ENCODE measurements at regions not wholly inside any gene's neighbourhood (a gene's known extent, or its start where the extent isn't known, plus 50 kb on each side); places are given as distances from the start of the nearest gene placed in this dataset.

- no peak for TF ChIP-seq CTCF (IDR thresholded peaks at IDR 0.05; ENCODE audit: unreplicated experiment)
- no peak for DNase-seq
- CTCF ChIA-PET = no interaction called here
Observed at GRCh38 chr9:79925326-79925725, 353.6 kb downstream of the TLE4 start.

GRCh38 chr9:79924836-79925235 is 353.1 kb downstream of the TLE4 start:
- no peak for DNase-seq
- no peak overlapping the region for H3K27ac Mint-ChIP-seq (ENCODE audit: unreplicated experiment)
- H3K27me3 Mint-ChIP-seq (ENCODE audit: unreplicated experiment) = no peaks in the 10 kb centered on the region
- H3K4me3 Mint-ChIP-seq (ENCODE audit: low read depth, unreplicated experiment) = no peak overlapping the region
- no peaks in the 10 kb centered on the region for H3K4me1 Mint-ChIP-seq (ENCODE audit: low read depth, unreplicated experiment)
- CTCF ChIA-PET = no interaction called here
- TF ChIP-seq CTCF (IDR thresholded peaks at IDR 0.05; ENCODE audit: unreplicated experiment) = no peak
- H3K36me3 Mint-ChIP-seq (ENCODE audit: insufficient read depth, unreplicated experiment) = no peaks in the 10 kb centered on the region
- no peaks in the 10 kb centered on the region for H3K9me3 Mint-ChIP-seq (ENCODE audit: low read depth, unreplicated experiment)
- intact Hi-C loops (cut with micrococcal nuclease; ENCODE audit: unreplicated experiment) = no loop called here
- BruUV-seq (replicated peaks) = no TSS peak

More at GRCh38 chr9:79925326-79925725, 353.6 kb downstream of the TLE4 start:
- Mint-ChIP-seq H3K27ac (ENCODE audit: unreplicated experiment) (no peak overlapping the region), H3K4me1 (ENCODE audit: low read depth, unreplicated experiment) (no peaks in the 10 kb centered on the region), H3K36me3 (ENCODE audit: insufficient read depth, unreplicated experiment) (no peaks in the 10 kb centered on the region), H3K9me3 (ENCODE audit: low read depth, unreplicated experiment) (no peaks in the 10 kb centered on the region), H3K4me3 (ENCODE audit: low read depth, unreplicated experiment) (no peak overlapping the region), H3K27me3 (ENCODE audit: unreplicated experiment) (no peaks in the 10 kb centered on the region)
- no TSS peak for BruUV-seq (replicated peaks)
- intact Hi-C loops (cut with micrococcal nuclease; ENCODE audit: unreplicated experiment) = no loop called here

DNA sequence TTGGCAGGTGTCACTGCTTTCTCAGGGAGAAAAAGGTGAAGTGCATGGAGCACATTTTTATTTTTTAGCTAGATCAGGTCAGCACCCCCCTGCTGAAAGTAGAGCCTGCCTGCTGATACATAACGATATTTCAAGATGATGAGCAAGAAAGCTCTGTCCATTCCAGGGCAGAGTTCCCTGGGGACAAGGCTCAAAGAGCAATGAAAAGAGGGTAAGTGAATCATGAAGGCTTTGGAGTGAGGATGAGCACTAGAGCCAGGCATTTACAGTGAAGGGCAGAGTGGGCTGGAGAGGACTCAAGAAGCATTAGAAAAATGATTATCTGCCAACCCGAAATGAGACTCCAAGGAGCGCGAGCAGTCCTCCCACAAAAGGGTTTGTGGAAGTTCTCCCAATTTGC is 345.7 kb downstream of the TLE4 start:
- BruUV-seq (replicated peaks) = no TSS peak
- intact Hi-C loops (cut with micrococcal nuclease; ENCODE audit: unreplicated experiment) = no loop called here
- CTCF ChIA-PET = no interaction called here

DNA sequence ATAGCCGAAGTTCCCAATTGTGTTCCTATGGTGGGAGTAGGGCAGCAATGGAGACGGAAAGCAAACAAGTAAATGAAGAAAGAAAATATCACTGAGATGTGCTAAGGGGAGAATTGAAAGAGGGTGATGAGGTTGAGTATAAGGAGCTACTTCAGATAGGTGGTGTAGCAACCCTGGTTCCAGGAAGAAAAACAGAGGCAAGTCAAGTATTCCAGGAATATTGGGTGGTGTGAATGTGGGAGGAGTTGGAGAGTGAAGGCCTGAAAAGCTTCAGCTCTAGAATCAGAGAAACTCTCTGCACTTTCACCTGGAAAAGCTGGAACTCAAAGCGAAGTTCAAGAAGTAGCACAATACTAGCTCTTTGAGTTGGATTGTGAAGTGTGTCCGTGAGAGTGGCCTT is 342.1 kb downstream of the TLE4 start:
- Mint-ChIP-seq H3K27ac (ENCODE audit: unreplicated experiment) (no peak overlapping the region), H3K9me3 (ENCODE audit: low read depth, unreplicated experiment) (no peaks in the 10 kb centered on the region), H3K4me1 (ENCODE audit: low read depth, unreplicated experiment) (no peaks in the 10 kb centered on the region), H3K27me3 (ENCODE audit: unreplicated experiment) (no peaks in the 10 kb centered on the region), H3K36me3 (ENCODE audit: insufficient read depth, unreplicated experiment) (no peaks in the 10 kb centered on the region), H3K4me3 (ENCODE audit: low read depth, unreplicated experiment) (no peak overlapping the region)
- no peak for TF ChIP-seq CTCF (IDR thresholded peaks at IDR 0.05; ENCODE audit: unreplicated experiment)
- CTCF ChIA-PET = no interaction called here
- no TSS peak for BruUV-seq (replicated peaks)
- no peak for DNase-seq
- intact Hi-C loops (cut with micrococcal nuclease; ENCODE audit: unreplicated experiment) = no loop called here

More for the DNA sequence above, 345.7 kb downstream of the TLE4 start:
- Mint-ChIP-seq H3K4me1 (ENCODE audit: low read depth, unreplicated experiment) (no peaks in the 10 kb centered on the region), H3K9me3 (ENCODE audit: low read depth, unreplicated experiment) (no peaks in the 10 kb centered on the region), H3K36me3 (ENCODE audit: insufficient read depth, unreplicated experiment) (no peaks in the 10 kb centered on the region), H3K4me3 (ENCODE audit: low read depth, unreplicated experiment) (no peak overlapping the region), H3K27ac (ENCODE audit: unreplicated experiment) (no peak overlapping the region), H3K27me3 (ENCODE audit: unreplicated experiment) (no peaks in the 10 kb centered on the region)
- no peak for TF ChIP-seq CTCF (IDR thresholded peaks at IDR 0.05; ENCODE audit: unreplicated experiment)
- DNase-seq = no peak
